K562 (cell line): ENCODE measurements at regions not wholly inside any gene's neighbourhood (a gene's known extent, or its start where the extent isn't known, plus 50 kb on each side); places are given as distances from the start of the nearest gene placed in this dataset.

Experiments used
- ATAC-seq: fragments of 200-7000 bp; cut with Tn5 transposase; 3 replicates; pipeline ENCODE4 v1.9.1; 2020; ENCODE audit warnings: moderate library complexity
- BruUV-seq: library from RNA; stranded (reverse); fragments of 400-500 nt; replicated peaks from 2 replicates; lab custom pipeline; 2021; lab: Mats Ljungman, UMichigan
- CTCF ChIA-PET: fragments of 300-600 bp; formaldehyde crosslinking; extraction: SDS; loops from one replicate; lab custom pipeline; 2021; ENCODE audit warnings: low intra/inter-chr PET ratio; lab: Yijun Ruan, JAX
- POLR2A ChIA-PET: fragments of 300-600, 350-650 bp; sonication (Branson Sonifier 250); formaldehyde crosslinking; extraction: SDS; loops from one replicate; lab custom pipeline; 2021; ENCODE audit warnings: antibody characterized with exemption, inconsistent platforms; lab: Yijun Ruan, JAX
- DNase-seq, 4 experiments: peaks; one replicate each; pipeline versions ENCODE4 v3.0.0 to v3.0.0-alpha.2; 2011 to 2018; ENCODE audit warnings: low spot score in 3 of 4, mixed read lengths in 3 of 4; ENCODE audit errors: extremely low read depth in 1 of 4
- FAIRE-seq: peaks from 2 replicates; lab custom pipeline; 2011; peaks lifted over from hg19 to GRCh38; lab: Jason Lieb, UNC
- H2AFZ ChIP-seq: 2 replicates; pipeline ENCODE4 v1.6.0; 2011; ENCODE audit warnings: low read depth, low read length, control low read depth, inconsistent platforms
- H3K27ac ChIP-seq: fragments of 200-600 bp; 3 replicates; pipeline ENCODE4 v1.8.0; 2011; ENCODE audit warnings: low read depth, mild to moderate bottlenecking, control low read depth, inconsistent platforms, low read length, moderate library complexity, mixed read lengths; ENCODE audit errors: extremely low read depth
- H3K27me3 ChIP-seq, 2 experiments: fragments of 300-600 bp in 1 of 2; 2 replicates in 1 of 2; 3 replicates in 1 of 2; pipeline versions ENCODE4 v1.6.0 to v1.8.0; 2011; ENCODE audit warnings: inconsistent platforms in 2 of 2, low read length in 2 of 2, mild to moderate bottlenecking in 1 of 2, mixed read lengths in 1 of 2, moderate library complexity in 1 of 2; ENCODE audit not compliant: control insufficient read depth in 2 of 2, insufficient read depth in 2 of 2
- H3K36me3 ChIP-seq: fragments of 300-600 bp; 3 replicates; pipeline ENCODE4 v1.8.0; 2011; ENCODE audit warnings: mild to moderate bottlenecking, low read length, inconsistent platforms; ENCODE audit not compliant: control insufficient read depth, insufficient read depth
- H3K4me1 ChIP-seq, 2 experiments: fragments of 200-600 bp in 1 of 2; replicated peaks in 1 of 2; 2 replicates in 1 of 2; 3 replicates in 1 of 2; pipeline versions ENCODE4 v1.5.1 to v1.8.0; 2011; ENCODE audit warnings: inconsistent platforms in 2 of 2, low read length in 2 of 2, mild to moderate bottlenecking in 1 of 2, mixed read lengths in 1 of 2, moderate library complexity in 1 of 2; ENCODE audit not compliant: control insufficient read depth in 2 of 2, insufficient read depth in 2 of 2
- H3K4me2 ChIP-seq: 2 replicates; pipeline ENCODE4 v1.6.1; 2011; ENCODE audit warnings: low read length, control low read depth, inconsistent platforms, mixed read lengths; ENCODE audit not compliant: insufficient read depth
- H3K4me3 ChIP-seq: fragments of 200-600 bp; sonication (generic), shearing (Covaris generic); 2 replicates; pipeline ENCODE4 v1.5.1; 2016; ENCODE audit warnings: control low read depth, inconsistent platforms
- H3K79me2 ChIP-seq: fragments of 200-600 bp; 3 replicates; pipeline ENCODE4 v1.8.0; 2011; ENCODE audit warnings: low read length, inconsistent platforms; ENCODE audit not compliant: control insufficient read depth, insufficient read depth
- H3K9ac ChIP-seq, 2 experiments: 2 replicates each; pipeline versions ENCODE4 v1.6.0 to v1.6.1; 2011; ENCODE audit warnings: low read depth in 2 of 2, low read length in 2 of 2, control low read depth in 1 of 2, inconsistent platforms in 1 of 2, mild to moderate bottlenecking in 1 of 2, mixed read lengths in 1 of 2; ENCODE audit not compliant: insufficient read depth in 1 of 2
- H3K9me1 ChIP-seq: one replicate; pipeline ENCODE4 v1.6.0; 2011; ENCODE audit warnings: inconsistent platforms, mild to moderate bottlenecking, low read length, moderate library complexity; ENCODE audit not compliant: control insufficient read depth, insufficient read depth
- H3K9me3 ChIP-seq: replicated peaks from 2 replicates; pipeline ENCODE4 v1.5.1; 2011; ENCODE audit warnings: low read depth, low read length, inconsistent platforms; ENCODE audit not compliant: control insufficient read depth, insufficient read depth
- H4K20me1 ChIP-seq: replicated peaks from 2 replicates; pipeline ENCODE4 v1.6.1; 2011; ENCODE audit warnings: low read length, inconsistent platforms, mixed read lengths; ENCODE audit not compliant: control insufficient read depth, insufficient read depth
- ATF7 ChIP-seq: fragments of 450-650 bp; IDR thresholded peaks from 2 replicates; pipeline ENCODE4 v1.7.1; 2014; ENCODE audit warnings: mild to moderate bottlenecking, moderate library complexity
- ESRRA ChIP-seq: fragments of 450-650 bp; IDR thresholded peaks from 2 replicates; pipeline ENCODE4 v1.6.1; 2014; ENCODE audit warnings: low read depth, mild to moderate bottlenecking, moderate library complexity, borderline replicate concordance
- GATAD2B ChIP-seq: fragments of 450-650 bp; IDR thresholded peaks from 2 replicates; pipeline ENCODE4 v1.6.1; 2017; ENCODE audit warnings: mild to moderate bottlenecking, borderline replicate concordance
- IFI16 ChIP-seq: fragments of 250-450 bp; sonication (Bioruptor Pico); IDR thresholded peaks from 2 replicates; pipeline ENCODE4 v2.1.2; 2022; ENCODE audit warnings: mild to moderate bottlenecking, inconsistent platforms
- KAT8 ChIP-seq: fragments of 450-650 bp; IDR thresholded peaks from 2 replicates; pipeline ENCODE4 v1.6.1; 2016; ENCODE audit warnings: low read depth, mild to moderate bottlenecking
- OTX1 ChIP-seq: fragments of 450-650 bp; formaldehyde crosslinking; IDR thresholded peaks from 2 replicates; pipeline ENCODE4 v1.4.0; 2022; ENCODE audit warnings: mild to moderate bottlenecking
- RAD51 ChIP-seq: fragments of 450-650 bp; IDR thresholded peaks from 2 replicates; pipeline ENCODE4 v1.7.1; 2016; ENCODE audit warnings: low read depth, mild to moderate bottlenecking, borderline replicate concordance
- SRF ChIP-seq, 2 experiments: fragments of 250-450, 450-650 bp in 1 of 2; sonication (Bioruptor Pico) in 1 of 2; sonication (generic) in 1 of 2; formaldehyde crosslinking; IDR thresholded peaks; 2 replicates each; pipeline versions ENCODE4 v1.5.0 to v1.5.1; 2020 to 2022; ENCODE audit warnings: mild to moderate bottlenecking in 1 of 2, missing genetic modification reagents in 1 of 2
- ZNF311 ChIP-seq: fragments of 250-450 bp; sonication (Bioruptor Pico); IDR thresholded peaks from 2 replicates; pipeline ENCODE4 v1.4.0; 2020; ENCODE audit warnings: mild to moderate bottlenecking, moderate library complexity
- ZNF511 ChIP-seq: sonication (generic); formaldehyde crosslinking; IDR thresholded peaks from 2 replicates; pipeline ENCODE4 v1.8.0; 2022; ENCODE audit warnings: mild to moderate bottlenecking, missing genetic modification reagents
- ZNF785 ChIP-seq: fragments of 250-450 bp; sonication (Bioruptor Pico); IDR thresholded peaks from 2 replicates; pipeline ENCODE4 v1.4.0; 2020; ENCODE audit warnings: mild to moderate bottlenecking
- WGBS: fragments of 100-300 bp; shearing (Covaris generic); methylation state at CpG from one replicate; pipeline ENCODE4 v1.1.6; 2016; ENCODE audit warnings: low coverage, mixed read lengths; ENCODE audit not compliant: insufficient coverage; ENCODE audit errors: missing lambda C conversion rate; 5-methylcytosine and 5-hydroxymethylcytosine counted together
- in situ Hi-C: fragments of 300-500 bp; cut with MboI; formaldehyde crosslinking; loops from 4 replicates; pipeline ENCODE4 v1.15.0; 2018; ENCODE audit warnings: inconsistent platforms, mixed read lengths
- intact Hi-C: fragments of 100-400 bp; cut with micrococcal nuclease; formaldehyde crosslinking; loops from 2 replicates; pipeline ENCODE4 v1.14.2; 2022

- TF ChIP-seq RAD51 (peak; percentile 74), ATF7 (no peak), ZNF311 (CRISPR knock-in tag) (no peak), GATAD2B (no peak), IFI16 (CRISPR knock-in tag) (no peak), ZNF785 (CRISPR knock-in tag) (no peak), ZNF511 (CRISPR knock-in tag) (no peak), KAT8 (no peak), SRF (CRISPR knock-in tag; IDR thresholded peaks at IDR 0.05) (no peak)
Observed at GRCh38 chr3:31253782-31254181, 278.9 kb upstream of the STT3B start (continued).

DNA sequence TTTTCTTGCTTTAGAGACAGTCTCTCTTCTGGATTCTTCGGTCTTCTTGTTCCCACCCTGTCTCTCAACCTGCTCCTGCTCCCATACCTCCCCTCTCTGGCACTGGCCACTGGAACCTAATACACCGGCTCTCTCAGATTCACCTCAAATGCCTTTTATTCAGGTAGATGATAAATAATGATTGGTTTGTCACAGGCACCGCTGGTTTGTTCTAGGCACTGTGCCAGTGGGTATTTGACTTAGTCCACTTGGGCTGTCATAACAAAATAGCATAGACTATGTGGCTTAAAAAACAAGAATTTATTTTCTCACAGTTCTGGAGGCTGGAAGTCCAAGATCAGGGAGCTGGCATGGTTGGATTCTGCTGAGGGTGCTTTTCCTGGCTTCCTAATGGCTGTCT is 278.2 kb upstream of the STT3B start:
- 2% methylated on average over 3 of the region's 3 CpGs for WGBS
- no TSS peak for BruUV-seq

More for the DNA sequence above, 278.2 kb upstream of the STT3B start:
- Histone ChIP-seq H3K9me1 (no peaks in the 10 kb centered on the region), H4K20me1 (no peaks in the 10 kb centered on the region), H2AFZ (no peak overlapping the region), H3K27ac (no peak overlapping the region), H3K79me2 (no peaks in the 10 kb centered on the region), H3K27me3 (no peaks in the 10 kb centered on the region), H3K9ac (no peak overlapping the region), H3K9me3 (no peaks in the 10 kb centered on the region), H3K36me3 (no peaks in the 10 kb centered on the region), H3K4me3 (no peak overlapping the region), H3K4me2 (no peak overlapping the region), H3K4me1 (no peaks in the 10 kb centered on the region)
- POLR2A ChIA-PET = no interaction called here
- CTCF ChIA-PET = no interaction called here
- no peak for FAIRE-seq
- TF ChIP-seq ESRRA (no peak), OTX1 (no peak)
- in situ Hi-C loops = no loop called here
- no peak for ATAC-seq
- intact Hi-C loops = no loop called here
- no peak for DNase-seq
